Aorta (tissue), 5 donors: ENCODE measurements at regions not wholly inside any gene's neighbourhood (a gene's known extent, or its start where the extent isn't known, plus 50 kb on each side); places are given as distances from the start of the nearest gene placed in this dataset.
"Not testable (repeated sequence)": the region's sequence is repeated elsewhere in the genome, so short reads cannot be mapped to it uniquely, and the experiment has no call there.

Experiments
- ATAC-seq: fragments of 200-7000 bp; cut with Tn5 transposase; one replicate; pipeline ENCODE4 v1.9.1; 2022; ENCODE audit warnings: moderate library complexity; ENCODE audit not compliant: low FRiP score
- DNase-seq, 2 donors: peaks; one replicate each; pipeline ENCODE4 v3.0.0-alpha.2; 2020
- H3K27ac ChIP-seq, 2 donors: one replicate each; pipeline ENCODE4 v1.5.1; 2013; ENCODE audit warnings: low read length in 2 of 2, mild to moderate bottlenecking in 2 of 2, moderate library complexity in 2 of 2, control low read depth in 1 of 2, inconsistent platforms in 1 of 2, low read depth in 1 of 2
- H3K27me3 ChIP-seq, 2 donors: one replicate each; pipeline ENCODE4 v1.6.1; 2013; ENCODE audit warnings: control low read depth in 1 of 2, low read length in 1 of 2, mild to moderate bottlenecking in 1 of 2, moderate library complexity in 1 of 2; ENCODE audit not compliant: insufficient read depth in 2 of 2, control insufficient read depth in 1 of 2
- H3K36me3 ChIP-seq, 2 donors: one replicate each; pipeline ENCODE4 v1.6.1; 2013; ENCODE audit warnings: control low read depth in 1 of 2, low read length in 1 of 2, mild to moderate bottlenecking in 1 of 2; ENCODE audit not compliant: insufficient read depth in 2 of 2, control insufficient read depth in 1 of 2
- H3K4me1 ChIP-seq, 2 donors: one replicate each; pipeline ENCODE4 v1.6.1; 2013; ENCODE audit warnings: low read length in 2 of 2, control low read depth in 1 of 2, mild to moderate bottlenecking in 1 of 2, moderate library complexity in 1 of 2; ENCODE audit not compliant: insufficient read depth in 2 of 2, control insufficient read depth in 1 of 2
- H3K4me3 ChIP-seq, 2 donors: one replicate each; pipeline ENCODE4 v1.5.1; 2013; ENCODE audit warnings: low read length in 2 of 2, control low read depth in 1 of 2, mild to moderate bottlenecking in 1 of 2
- H3K9me3 ChIP-seq: one replicate; pipeline ENCODE4 v1.6.1; 2013; ENCODE audit warnings: mild to moderate bottlenecking, low read length; ENCODE audit not compliant: control insufficient read depth
- WGBS, 2 donors: extraction: QIAGEN DNeasy Blood & Tissue Kit; methylation state at CpG; one replicate each; pipeline ENCODE4 v1.1.7; 2013; 5-methylcytosine and 5-hydroxymethylcytosine counted together
- intact Hi-C, 2 donors: fragments of 100-400 bp; cut with DNase I; formaldehyde crosslinking; loops; one replicate each; pipeline versions ENCODE4 v1.14.2 to v1.15.0; 2022
- donor health status: healthy with polysubstance abuse.
- donor health status: Bipolar disorder and iron deficiency.
- donor health status: DM: no; HTN: no; CAD: no.
- donor health status: DM: no; HTN: no; CAD: no.
- donor health status: DM: yes; HTN: yes; CAD: no.

- intact Hi-C loops, result no loop called here
- WGBS, 2 donors, result 39 to 42% methylated on average over 7 of the region's 7 CpGs
- no peak for DNase-seq
- Histone ChIP-seq H3K9me3 (no peaks in the 10 kb centered on the region), H3K4me3 (no peak overlapping the region), H3K27ac (no peak overlapping the region), H3K36me3 (no peaks in the 10 kb centered on the region), H3K4me1 (no peaks in the 10 kb centered on the region), H3K27me3 (no peaks in the 10 kb centered on the region)
- no peak for ATAC-seq
These were observed 98.8 kb upstream of the IQCM start for GRCh38 chr4:149914119-149915115.

- not testable (repeated sequence) for ATAC-seq
These were observed 100.1 kb upstream of the IQCM start for GRCh38 chr4:149915735-149916134.

GRCh38 chr4:149923736-149924135 is 108.1 kb upstream of the IQCM start:
- intact Hi-C loops, result no loop called here
- Histone ChIP-seq H3K27me3 (no peaks in the 10 kb centered on the region), H3K4me1 (peaks cover 0 to 2% of the 10 kb centered on the region in 2 donors), H3K27ac (no peak overlapping the region), H3K9me3 (no peaks in the 10 kb centered on the region), H3K36me3 (no peaks in the 10 kb centered on the region), H3K4me3 (no peak overlapping the region)
- no peak for ATAC-seq
- DNase-seq, result no peak
- 95 to 97% methylated on average over 6 of the region's 6 CpGs for WGBS, 2 donors

More at GRCh38 chr4:149915735-149916134, 100.1 kb upstream of the IQCM start:
- H3K4me1 ChIP-seq, H3K9me3 ChIP-seq, H3K4me3 ChIP-seq, H3K36me3 ChIP-seq, intact Hi-C loops, DNase-seq, H3K27ac ChIP-seq, H3K27me3 ChIP-seq: not testable (repeated sequence)
- 70 to 72% methylated on average over 14 to 15 of the region's 15 CpGs for WGBS, 2 donors

DNA sequence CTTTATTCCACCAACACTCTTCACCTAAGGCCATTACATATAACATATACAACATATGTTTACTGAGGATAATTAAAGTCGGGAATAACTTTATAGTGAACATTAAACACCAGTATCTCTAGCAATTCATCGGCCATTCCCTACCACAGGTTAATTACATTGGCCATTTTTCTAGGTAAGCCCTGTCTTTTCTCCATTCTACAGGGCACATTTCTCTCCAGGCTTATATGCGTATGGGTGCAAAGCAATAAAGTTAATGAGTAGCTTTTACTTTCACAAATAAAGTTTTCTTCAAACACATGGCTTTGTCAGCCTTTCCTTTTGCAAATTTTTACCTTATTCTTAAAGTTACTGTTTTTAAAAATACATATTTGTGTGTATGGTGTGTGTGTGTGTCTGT is 111.9 kb upstream of the IQCM start:
- no peak overlapping the region for H3K27ac ChIP-seq
- H3K36me3 ChIP-seq, result no peaks in the 10 kb centered on the region
- DNase-seq, result no peak
- intact Hi-C loops, result no loop called here
- ATAC-seq, result no peak
- WGBS, 2 donors, result 94 to 95% methylated on average over 3 of the region's 3 CpGs
- H3K4me1 ChIP-seq, result peaks cover 0 to 2% of the 10 kb centered on the region in 2 donors
- H3K4me3 ChIP-seq, result no peak overlapping the region
- no peaks in the 10 kb centered on the region for H3K9me3 ChIP-seq
- no peaks in the 10 kb centered on the region for H3K27me3 ChIP-seq

GRCh38 chr4:149928507-149928906 is 112.9 kb upstream of the IQCM start:
- intact Hi-C loops, result no loop called here
- no peaks in the 10 kb centered on the region for H3K27me3 ChIP-seq
- peaks cover 0 to 2% of the 10 kb centered on the region in 2 donors for H3K4me1 ChIP-seq
- H3K4me3 ChIP-seq, result no peak overlapping the region
- no peak for ATAC-seq
- 94 to 97% methylated on average over 1 of the region's 1 CpG for WGBS, 2 donors
- no peaks in the 10 kb centered on the region for H3K36me3 ChIP-seq
- H3K27ac ChIP-seq, result no peak overlapping the region
- no peaks in the 10 kb centered on the region for H3K9me3 ChIP-seq
- no peak for DNase-seq

DNA sequence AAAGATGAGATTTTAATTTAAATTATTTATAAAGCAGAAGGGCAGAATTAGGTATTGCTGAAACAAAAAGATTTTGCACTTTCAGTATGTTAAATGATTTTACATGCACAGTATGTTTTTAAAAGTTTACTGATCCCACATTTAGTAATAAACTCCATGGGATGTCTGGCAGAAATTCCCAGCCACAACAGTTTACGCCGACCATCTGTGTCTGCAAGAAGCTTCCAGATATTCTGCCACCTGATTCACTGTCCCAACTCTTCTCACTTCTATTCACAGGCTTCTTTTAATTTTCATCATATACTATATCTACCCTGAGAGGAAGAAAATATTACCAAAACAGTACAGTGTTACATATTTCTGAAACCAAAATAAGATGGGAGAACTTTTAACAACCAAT is 115.8 kb upstream of the IQCM start:
- H3K27me3 ChIP-seq, result no peaks in the 10 kb centered on the region
- no peaks in the 10 kb centered on the region for H3K9me3 ChIP-seq
- WGBS, 2 donors, result 70 to 74% methylated on average over 2 of the region's 2 CpGs
- no peak overlapping the region for H3K4me3 ChIP-seq
- no peak for ATAC-seq
- no peaks in the 10 kb centered on the region for H3K36me3 ChIP-seq
- intact Hi-C loops, result no loop called here
- peaks cover 0 to 2% of the 10 kb centered on the region in 2 donors for H3K4me1 ChIP-seq
- DNase-seq, result no peak
- no peak overlapping the region for H3K27ac ChIP-seq

GRCh38 chr4:149932188-149932587 is 116.5 kb upstream of the IQCM start:
- no peak for DNase-seq

GRCh38 chr4:149933120-149933519 is 117.5 kb upstream of the IQCM start:
- no peaks in the 10 kb centered on the region for H3K27me3 ChIP-seq
- no peak for DNase-seq
- H3K36me3 ChIP-seq, result no peaks in the 10 kb centered on the region
- intact Hi-C loops, result no loop called here
- H3K9me3 ChIP-seq, result no peaks in the 10 kb centered on the region
- no peak overlapping the region for H3K27ac ChIP-seq
- no peak overlapping the region for H3K4me3 ChIP-seq
- no peaks in the 10 kb centered on the region for H3K4me1 ChIP-seq
- 0 to 40% methylated on average over 1 of the region's 1 CpG for WGBS, 2 donors
- ATAC-seq, result no peak

More at GRCh38 chr4:149932188-149932587, 116.5 kb upstream of the IQCM start:
- Histone ChIP-seq H3K27me3 (no peaks in the 10 kb centered on the region), H3K4me1 (peaks cover 0 to 2% of the 10 kb centered on the region in 2 donors), H3K36me3 (no peaks in the 10 kb centered on the region), H3K9me3 (no peaks in the 10 kb centered on the region), H3K27ac (no peak overlapping the region), H3K4me3 (no peak overlapping the region)
- 90 to 97% methylated on average over 3 of the region's 3 CpGs for WGBS, 2 donors
- intact Hi-C loops, result no loop called here
- ATAC-seq, result no peak

DNA sequence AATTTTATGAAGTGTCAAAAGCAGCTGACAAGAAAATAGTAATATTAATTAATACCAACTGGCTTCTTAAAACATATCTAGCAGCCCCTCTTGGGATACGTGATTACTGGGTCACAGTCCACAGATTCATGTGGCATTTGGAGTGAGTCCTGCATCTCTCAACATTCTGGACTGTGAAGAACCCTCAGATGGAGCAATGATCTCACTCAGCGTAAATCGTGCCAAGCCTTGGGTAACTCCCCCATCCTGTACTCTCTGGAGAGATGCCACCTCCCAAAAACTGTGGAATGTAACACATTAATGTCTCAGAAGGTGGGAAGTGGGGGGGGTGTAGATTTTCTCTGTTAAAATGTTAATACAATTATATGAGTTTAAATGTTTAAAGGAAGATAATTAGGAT is 118.2 kb upstream of the IQCM start:
- ATAC-seq (no peak), DNase-seq (no peak)
- H3K27ac ChIP-seq, result no peak overlapping the region
- intact Hi-C loops, result no loop called here
- WGBS, 2 donors, result 6 to 7% methylated on average over 3 of the region's 3 CpGs
- H3K36me3 ChIP-seq, result no peaks in the 10 kb centered on the region
- no peaks in the 10 kb centered on the region for H3K4me1 ChIP-seq
- H3K9me3 ChIP-seq, result no peaks in the 10 kb centered on the region
- H3K4me3 ChIP-seq, result no peak overlapping the region
- no peaks in the 10 kb centered on the region for H3K27me3 ChIP-seq
